ENCODE measurements at regions not wholly inside any gene's neighbourhood (a gene's known extent, or its start where the extent isn't known, plus 50 kb on each side); places are given as distances from the start of the nearest gene placed in this dataset.

GRCh38 chr11:10358696-10359095 lies 53.8 kb downstream of the ADM start:
- Histone ChIP-seq H3K4me3 (replicated peaks; ENCODE audit: low read depth, low read length) (no peak overlapping the region), H3K27me3 (replicated peaks; ENCODE audit: control insufficient read depth, insufficient read depth, low read length) (no peaks in the 10 kb centered on the region; the same call in 1 of the 2 replicates), H3K36me3 (ENCODE audit: control insufficient read depth, insufficient read depth, low read length) (no peaks in the 10 kb centered on the region)
- no peak for TF ChIP-seq CTCF (IDR thresholded peaks at IDR 0.05; ENCODE audit: insufficient read depth, low read length, poor library complexity, severe bottlenecking)
- no peak for DNase-seq (ENCODE audit: extremely low read depth, insufficient read length)

- Histone ChIP-seq H3K27me3 (replicated peaks; ENCODE audit: control insufficient read depth, insufficient read depth, low read length) (no peaks in the 10 kb centered on the region; the same call in 1 of the 2 replicates), H3K36me3 (ENCODE audit: control insufficient read depth, insufficient read depth, low read length) (no peaks in the 10 kb centered on the region), H3K4me3 (replicated peaks; ENCODE audit: low read depth, low read length) (no peak overlapping the region)
- TF ChIP-seq CTCF (IDR thresholded peaks at IDR 0.05; ENCODE audit: insufficient read depth, low read length, poor library complexity, severe bottlenecking), result no peak
- DNase-seq (ENCODE audit: extremely low read depth, insufficient read length), result no peak
These were observed 54.3 kb downstream of the ADM start for GRCh38 chr11:10359171-10359570.

DNA sequence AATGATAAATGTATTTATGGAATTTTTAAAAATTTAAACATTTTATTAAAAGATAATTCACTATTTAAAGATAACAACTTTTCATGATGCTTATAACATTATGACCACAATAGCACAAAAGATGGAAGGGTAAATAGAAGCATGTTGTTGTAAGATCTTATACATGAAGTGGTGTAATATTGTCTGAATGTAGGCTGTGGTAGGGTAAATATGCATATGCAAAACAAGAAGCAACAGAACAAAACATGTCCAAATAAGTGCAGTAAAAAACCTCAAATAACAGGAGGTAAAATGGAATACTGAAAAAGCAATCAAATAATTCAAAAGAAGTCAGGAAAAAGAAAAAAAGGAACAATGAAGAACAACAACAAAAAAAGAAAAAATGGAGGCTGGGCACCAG lies 56.0 kb downstream of the ADM start:
- no peaks in the 10 kb centered on the region; the same call in 1 of the 2 replicates for H3K27me3 ChIP-seq (replicated peaks; ENCODE audit: control insufficient read depth, insufficient read depth, low read length)
- DNase-seq (ENCODE audit: extremely low read depth, insufficient read length), result no peak

DNA sequence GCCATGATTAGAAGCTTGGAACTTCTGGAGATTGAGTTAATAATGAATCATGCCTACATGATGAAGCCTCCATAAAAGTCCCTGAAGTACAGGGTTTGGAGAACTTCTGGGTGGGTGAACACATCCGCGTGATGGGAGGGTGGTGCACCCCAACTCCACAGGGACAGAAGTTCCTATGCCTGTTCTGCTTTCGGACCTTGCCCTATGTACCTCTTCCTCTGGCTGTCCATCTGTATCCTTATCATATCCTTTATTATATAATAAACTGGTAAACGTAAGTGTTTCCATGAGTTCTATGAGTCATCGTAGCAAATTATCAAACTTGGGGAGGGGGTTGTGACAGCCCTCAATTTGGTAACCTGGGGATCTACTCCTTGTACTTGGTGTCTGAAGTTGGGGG lies 60.2 kb downstream of the ADM start:
- H3K36me3 ChIP-seq (ENCODE audit: control insufficient read depth, insufficient read depth, low read length), result no peaks in the 10 kb centered on the region
- TF ChIP-seq CTCF (IDR thresholded peaks at IDR 0.05; ENCODE audit: insufficient read depth, low read length, poor library complexity, severe bottlenecking), result no peak
- no peaks in the 10 kb centered on the region for H3K27me3 ChIP-seq (replicated peaks; ENCODE audit: control insufficient read depth, insufficient read depth, low read length)
- no peak for DNase-seq (ENCODE audit: extremely low read depth, insufficient read length)
- no peak overlapping the region for H3K4me3 ChIP-seq (replicated peaks; ENCODE audit: low read depth, low read length)

More for the DNA sequence above, 56.0 kb downstream of the ADM start:
- TF ChIP-seq CTCF (IDR thresholded peaks at IDR 0.05; ENCODE audit: insufficient read depth, low read length, poor library complexity, severe bottlenecking), result no peak
- Histone ChIP-seq H3K4me3 (replicated peaks; ENCODE audit: low read depth, low read length) (no peak overlapping the region), H3K36me3 (ENCODE audit: control insufficient read depth, insufficient read depth, low read length) (no peaks in the 10 kb centered on the region)

DNA sequence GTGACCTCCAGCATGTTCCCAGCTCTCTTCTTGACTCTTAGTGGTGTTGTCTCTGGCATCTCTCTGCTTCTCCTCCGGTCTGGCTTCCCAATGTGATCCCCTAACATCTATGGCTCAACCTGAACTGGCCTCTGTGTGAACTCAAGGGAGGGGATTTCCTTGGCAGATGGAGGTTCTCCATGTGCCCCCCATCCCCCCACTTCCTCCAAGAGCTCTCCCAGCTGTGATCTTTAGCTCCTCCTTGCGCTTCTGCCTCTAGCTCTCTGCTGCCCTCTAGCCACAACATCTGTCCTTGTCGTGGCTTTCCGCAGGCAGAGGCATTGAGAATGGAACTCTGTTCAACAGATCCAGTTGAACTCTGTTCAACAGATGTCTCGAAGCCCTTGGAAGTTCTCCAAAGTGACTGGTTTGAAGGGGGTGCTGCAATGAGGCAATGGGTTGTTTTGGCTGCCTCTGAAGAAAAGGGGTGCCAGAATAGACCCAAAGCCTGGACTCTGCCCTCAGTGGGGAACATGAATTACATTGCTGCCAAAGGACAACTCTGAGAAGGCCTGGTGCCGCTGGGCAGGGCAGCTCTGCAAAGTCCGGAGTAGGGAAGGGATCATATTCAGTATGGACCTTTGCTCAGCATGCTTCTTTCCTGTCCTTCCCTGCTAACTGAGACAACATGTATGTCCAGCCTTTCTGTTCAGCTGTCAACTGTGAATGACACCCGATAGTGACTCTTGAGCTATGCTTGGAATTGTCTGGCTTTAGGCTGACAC lies 61.9 kb downstream of the ADM start:
- no peaks in the 10 kb centered on the region for H3K36me3 ChIP-seq (ENCODE audit: control insufficient read depth, insufficient read depth, low read length)
- no peaks in the 10 kb centered on the region for H3K27me3 ChIP-seq (replicated peaks; ENCODE audit: control insufficient read depth, insufficient read depth, low read length)
- DNase-seq (ENCODE audit: extremely low read depth, insufficient read length), result peak; percentile 67
- no peak overlapping the region for H3K4me3 ChIP-seq (replicated peaks; ENCODE audit: low read depth, low read length)
- TF ChIP-seq CTCF (IDR thresholded peaks at IDR 0.05; ENCODE audit: insufficient read depth, low read length, poor library complexity, severe bottlenecking), result peak; percentile 95
